Stomach (tissue), 4 donors: ENCODE measurements at regions not wholly inside any gene's neighbourhood (a gene's known extent, or its start where the extent isn't known, plus 50 kb on each side); places are given as distances from the start of the nearest gene placed in this dataset.

Source experiments
- EP300 ChIP-seq: sonication (generic); formaldehyde crosslinking; IDR thresholded peaks from one replicate; pipeline ENCODE4 v1.6.1; 2017; ENCODE audit warnings: antibody characterized with exemption
- POLR2AphosphoS5 ChIP-seq, 3 donors: sonication (generic); formaldehyde crosslinking; IDR thresholded peaks; one replicate each; pipeline ENCODE4 v1.6.1; 2016; ENCODE audit warnings: antibody characterized with exemption in 3 of 3
- TF ChIP-seq, protein P1 (sequence below), 7 experiments: fragments of 450-650 bp in 4 of 7; fragments of 200-600 bp in 3 of 7; sonication (generic) in 3 of 7; IDR thresholded peaks; one replicate each; pipeline ENCODE4 v1.5.1; 2016 to 2019; ENCODE audit warnings: antibody characterized with exemption in 7 of 7, control low read depth in 2 of 7, mild to moderate bottlenecking in 1 of 7

- TF ChIP-seq EP300 (no peak), POLR2AphosphoS5 (IDR thresholded peaks at IDR 0.05) (no peak)
- TF ChIP-seq, protein P1, sequence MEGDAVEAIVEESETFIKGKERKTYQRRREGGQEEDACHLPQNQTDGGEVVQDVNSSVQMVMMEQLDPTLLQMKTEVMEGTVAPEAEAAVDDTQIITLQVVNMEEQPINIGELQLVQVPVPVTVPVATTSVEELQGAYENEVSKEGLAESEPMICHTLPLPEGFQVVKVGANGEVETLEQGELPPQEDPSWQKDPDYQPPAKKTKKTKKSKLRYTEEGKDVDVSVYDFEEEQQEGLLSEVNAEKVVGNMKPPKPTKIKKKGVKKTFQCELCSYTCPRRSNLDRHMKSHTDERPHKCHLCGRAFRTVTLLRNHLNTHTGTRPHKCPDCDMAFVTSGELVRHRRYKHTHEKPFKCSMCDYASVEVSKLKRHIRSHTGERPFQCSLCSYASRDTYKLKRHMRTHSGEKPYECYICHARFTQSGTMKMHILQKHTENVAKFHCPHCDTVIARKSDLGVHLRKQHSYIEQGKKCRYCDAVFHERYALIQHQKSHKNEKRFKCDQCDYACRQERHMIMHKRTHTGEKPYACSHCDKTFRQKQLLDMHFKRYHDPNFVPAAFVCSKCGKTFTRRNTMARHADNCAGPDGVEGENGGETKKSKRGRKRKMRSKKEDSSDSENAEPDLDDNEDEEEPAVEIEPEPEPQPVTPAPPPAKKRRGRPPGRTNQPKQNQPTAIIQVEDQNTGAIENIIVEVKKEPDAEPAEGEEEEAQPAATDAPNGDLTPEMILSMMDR (IDR thresholded peaks at IDR 0.05), result no peak
These were observed 251.3 kb upstream of the MKI67 start for GRCh38 chr10:128377364-128377987.
